Trophoblast cell (in vitro differentiated cells and primary cell): ENCODE measurements at regions not wholly inside any gene's neighbourhood (a gene's known extent, or its start where the extent isn't known, plus 50 kb on each side); places are given as distances from the start of the nearest gene placed in this dataset.
"Not testable (repeated sequence)": the region's sequence is repeated elsewhere in the genome, so short reads cannot be mapped to it uniquely, and the experiment has no call there.

Source experiments
- DNase-seq, 2 donors: peaks; one replicate each; pipeline ENCODE4 v3.0.0-alpha.2; 2016
- H2AFZ ChIP-seq: 2 replicates; pipeline ENCODE4 v1.6.1; 2013; ENCODE audit warnings: low read length, moderate library complexity, mild to moderate bottlenecking; ENCODE audit not compliant: insufficient read depth, poor library complexity
- H2AK5ac ChIP-seq: 2 replicates; pipeline ENCODE4 v1.6.1; 2013; ENCODE audit warnings: mild to moderate bottlenecking, low read length
- H2BK120ac ChIP-seq: 2 replicates; pipeline ENCODE4 v1.6.1; 2013; ENCODE audit warnings: low read length, mild to moderate bottlenecking, moderate library complexity; ENCODE audit not compliant: insufficient read depth, poor library complexity
- H2BK12ac ChIP-seq: 2 replicates; pipeline ENCODE4 v1.6.1; 2013; ENCODE audit warnings: mild to moderate bottlenecking, low read length, moderate library complexity
- H2BK5ac ChIP-seq: 2 replicates; pipeline ENCODE4 v1.6.1; 2013; ENCODE audit warnings: low read length, low read depth, moderate library complexity, mild to moderate bottlenecking; ENCODE audit not compliant: poor library complexity
- H3K14ac ChIP-seq: 2 replicates; pipeline ENCODE4 v1.6.1; 2013; ENCODE audit warnings: mild to moderate bottlenecking, low read length
- H3K18ac ChIP-seq: 2 replicates; pipeline ENCODE4 v1.6.1; 2013; ENCODE audit warnings: mild to moderate bottlenecking, low read length
- H3K23ac ChIP-seq: 2 replicates; pipeline ENCODE4 v1.6.1; 2013; ENCODE audit warnings: low read length
- H3K27ac ChIP-seq: 2 replicates; pipeline ENCODE4 v1.5.1; 2013; ENCODE audit warnings: low read depth, mild to moderate bottlenecking, inconsistent platforms, low read length, moderate library complexity
- H3K27me3 ChIP-seq: 2 replicates; pipeline ENCODE4 v1.6.1; 2013; ENCODE audit warnings: inconsistent platforms, mild to moderate bottlenecking, low read length, moderate library complexity; ENCODE audit not compliant: insufficient read depth
- H3K36me3 ChIP-seq, 2 experiments: 1 replicate in 1 of 2; 2 replicates in 1 of 2; pipeline ENCODE4 v1.6.1; 2013; ENCODE audit warnings: low read length in 2 of 2, mild to moderate bottlenecking in 2 of 2, moderate library complexity in 1 of 2; ENCODE audit not compliant: insufficient read depth in 2 of 2, control insufficient read depth in 1 of 2
- H3K4ac ChIP-seq: 2 replicates; pipeline ENCODE4 v1.6.1; 2013; ENCODE audit warnings: low read depth, mild to moderate bottlenecking, low read length, moderate library complexity
- H3K4me1 ChIP-seq, 2 experiments: 1 replicate in 1 of 2; 2 replicates in 1 of 2; pipeline ENCODE4 v1.6.1; 2013; ENCODE audit warnings: low read length in 2 of 2, mild to moderate bottlenecking in 2 of 2, moderate library complexity in 1 of 2; ENCODE audit not compliant: insufficient read depth in 2 of 2, control insufficient read depth in 1 of 2
- H3K4me2 ChIP-seq: 2 replicates; pipeline ENCODE4 v1.6.1; 2013; ENCODE audit warnings: inconsistent platforms, mild to moderate bottlenecking, low read length, moderate library complexity
- H3K4me3 ChIP-seq: 2 replicates; pipeline ENCODE4 v1.5.1; 2013; ENCODE audit warnings: mild to moderate bottlenecking, low read depth, low read length, inconsistent platforms
- H3K79me1 ChIP-seq: one replicate; pipeline ENCODE4 v1.6.1; 2013; ENCODE audit warnings: low read length
- H3K79me2 ChIP-seq: 2 replicates; pipeline ENCODE4 v1.6.1; 2013; ENCODE audit warnings: low read length, mild to moderate bottlenecking; ENCODE audit not compliant: control insufficient read depth, insufficient read depth, poor library complexity
- H3K9ac ChIP-seq: 2 replicates; pipeline ENCODE4 v1.6.1; 2013; ENCODE audit warnings: mild to moderate bottlenecking, low read length
- H3K9me3 ChIP-seq: 2 replicates; pipeline ENCODE4 v1.6.1; 2013; ENCODE audit warnings: low read depth, mild to moderate bottlenecking, control low read depth, inconsistent platforms, low read length; ENCODE audit not compliant: insufficient read depth
- H4K12ac ChIP-seq: 2 replicates; pipeline ENCODE4 v1.6.1; 2013; ENCODE audit warnings: low read depth, mild to moderate bottlenecking, low read length, moderate library complexity
- H4K8ac ChIP-seq: 2 replicates; pipeline ENCODE4 v1.6.1; 2013; ENCODE audit warnings: low read depth, mild to moderate bottlenecking, low read length, moderate library complexity
- H4K91ac ChIP-seq: one replicate; pipeline ENCODE4 v1.6.1; 2013; ENCODE audit warnings: low read depth, mild to moderate bottlenecking, low read length, moderate library complexity
- WGBS: extraction: QIAGEN DNeasy Blood & Tissue Kit; methylation state at CpG from one replicate; pipeline ENCODE4 v1.1.7; 2013; ENCODE audit warnings: missing lambda C conversion rate; ENCODE audit not compliant: insufficient read length, insufficient coverage; ENCODE audit errors: extremely low coverage; 5-methylcytosine and 5-hydroxymethylcytosine counted together

- not testable (repeated sequence) for H3K36me3 ChIP-seq, H3K18ac ChIP-seq, H3K27me3 ChIP-seq, H3K79me2 ChIP-seq, H4K12ac ChIP-seq, H2BK12ac ChIP-seq, H3K4me1 ChIP-seq, H2BK120ac ChIP-seq, H4K8ac ChIP-seq, H3K4ac ChIP-seq, H2BK5ac ChIP-seq, DNase-seq, H3K9ac ChIP-seq, H3K4me3 ChIP-seq, H3K14ac ChIP-seq, H3K9me3 ChIP-seq, H4K91ac ChIP-seq, H2AK5ac ChIP-seq, H3K23ac ChIP-seq, H3K4me2 ChIP-seq, H3K27ac ChIP-seq, H2AFZ ChIP-seq, H3K79me1 ChIP-seq
- WGBS, result no CpG with 5 or more reads among the region's 4 CpGs
Measured at GRCh38 chr7:109467729-109468128, 898.1 kb downstream of the DNAJB9 start.

- Histone ChIP-seq H3K79me1 (no peaks in the 10 kb centered on the region), H3K9me3 (no peaks in the 10 kb centered on the region), H3K18ac (no peak overlapping the region), H3K14ac (no peak overlapping the region), H2BK120ac (no peak overlapping the region), H4K12ac (no peak overlapping the region), H2BK12ac (no peak overlapping the region), H3K27ac (no peak overlapping the region), H3K27me3 (no peaks in the 10 kb centered on the region), H3K9ac (no peak overlapping the region), H3K4me1 (no peaks in the 10 kb centered on the region), H4K91ac (no peak overlapping the region), H2BK5ac (no peak overlapping the region), H3K4me3 (no peak overlapping the region), H4K8ac (no peak overlapping the region), H2AK5ac (no peak overlapping the region), H3K4me2 (no peak overlapping the region), H3K4ac (no peak overlapping the region), H3K23ac (no peak overlapping the region), H3K36me3 (no peaks in the 10 kb centered on the region), H2AFZ (no peak overlapping the region), H3K79me2 (no peaks in the 10 kb centered on the region)
- no CpG with 5 or more reads among the region's 1 CpG for WGBS
- no peak for DNase-seq
Measured at GRCh38 chr7:109473172-109473571, 903.5 kb downstream of the DNAJB9 start.

GRCh38 chr7:109476409-109476808 lies 906.7 kb downstream of the DNAJB9 start:
- Histone ChIP-seq H2BK5ac (no peak overlapping the region), H2BK120ac (no peak overlapping the region), H2AK5ac (no peak overlapping the region), H3K4me2 (no peak overlapping the region), H3K79me1 (no peaks in the 10 kb centered on the region), H3K4ac (no peak overlapping the region), H3K18ac (no peak overlapping the region), H3K27me3 (no peaks in the 10 kb centered on the region), H2BK12ac (no peak overlapping the region), H2AFZ (no peak overlapping the region), H3K9ac (no peak overlapping the region), H3K4me3 (no peak overlapping the region), H3K14ac (no peak overlapping the region), H3K79me2 (no peaks in the 10 kb centered on the region), H4K91ac (no peak overlapping the region), H3K36me3 (no peaks in the 10 kb centered on the region), H4K12ac (no peak overlapping the region), H3K9me3 (no peaks in the 10 kb centered on the region), H3K23ac (no peak overlapping the region), H3K4me1 (no peaks in the 10 kb centered on the region), H3K27ac (no peak overlapping the region), H4K8ac (no peak overlapping the region)
- no peak for DNase-seq
- WGBS, result no CpG with 5 or more reads among the region's 3 CpGs

DNA sequence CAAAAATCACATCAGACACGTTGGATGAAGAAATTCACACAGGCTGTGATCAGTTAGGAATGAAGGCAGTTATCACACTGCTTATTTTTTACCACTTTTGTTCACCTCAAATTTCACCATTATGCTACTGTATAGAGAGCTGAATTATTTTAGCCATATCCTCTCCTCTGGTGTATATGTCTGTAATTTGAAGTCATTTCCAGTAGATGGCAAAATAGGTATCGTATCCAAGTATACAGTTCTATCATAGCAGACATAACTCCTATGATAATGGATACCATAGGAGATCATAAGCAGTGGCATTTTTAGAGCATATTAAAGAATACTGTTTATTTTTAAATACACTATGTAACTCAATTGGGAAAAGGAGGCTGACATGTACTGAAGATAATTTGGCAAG lies 909.7 kb downstream of the DNAJB9 start:
- H3K36me3 ChIP-seq, result no peaks in the 10 kb centered on the region
- no peak overlapping the region for H4K8ac ChIP-seq
- no peak overlapping the region for H2BK5ac ChIP-seq
- H3K9ac ChIP-seq, result no peak overlapping the region
- no peak overlapping the region for H3K14ac ChIP-seq
- no peak overlapping the region for H2BK120ac ChIP-seq
- H3K4me3 ChIP-seq, result no peak overlapping the region
- no peaks in the 10 kb centered on the region for H3K4me1 ChIP-seq
- H2AK5ac ChIP-seq, result no peak overlapping the region
- no peak overlapping the region for H4K12ac ChIP-seq
- no CpG with 5 or more reads among the region's 2 CpGs for WGBS
- H3K4ac ChIP-seq, result no peak overlapping the region
- H3K18ac ChIP-seq, result no peak overlapping the region
- no peaks in the 10 kb centered on the region for H3K9me3 ChIP-seq
- H4K91ac ChIP-seq, result no peak overlapping the region
- no peaks in the 10 kb centered on the region for H3K27me3 ChIP-seq
- H3K79me2 ChIP-seq, result no peaks in the 10 kb centered on the region
- no peaks in the 10 kb centered on the region for H3K79me1 ChIP-seq
- H3K23ac ChIP-seq, result no peak overlapping the region
- H3K4me2 ChIP-seq, result no peak overlapping the region
- H2BK12ac ChIP-seq, result no peak overlapping the region
- no peak overlapping the region for H2AFZ ChIP-seq
- peak in 1 of 2 donors; percentile 14 for DNase-seq
- H3K27ac ChIP-seq, result no peak overlapping the region
